HFFc6 (cell line): ENCODE measurements at regions not wholly inside any gene's neighbourhood (a gene's known extent, or its start where the extent isn't known, plus 50 kb on each side); places are given as distances from the start of the nearest gene placed in this dataset.

Experiments used
- DNase-seq: peaks from one replicate; pipeline ENCODE4 v3.0.0-alpha.2; 2018
- H3K27ac Mint-ChIP-seq: 2 replicates; pipeline ENCODE4 v1.8.0; 2020; ENCODE audit warnings: mild to moderate bottlenecking, mixed read lengths
- H3K27me3 Mint-ChIP-seq: 2 replicates; pipeline ENCODE4 v1.8.0; 2021; ENCODE audit warnings: mild to moderate bottlenecking, moderate library complexity, mixed read lengths; ENCODE audit not compliant: insufficient read depth
- H3K36me3 Mint-ChIP-seq: 2 replicates; pipeline ENCODE4 v1.8.0; 2021; ENCODE audit warnings: low read depth, mixed read lengths
- H3K4me1 Mint-ChIP-seq: 2 replicates; pipeline ENCODE4 v1.8.0; 2020; ENCODE audit warnings: low read depth, mixed read lengths
- H3K4me3 Mint-ChIP-seq: 2 replicates; pipeline ENCODE4 v1.8.0; 2020; ENCODE audit warnings: mild to moderate bottlenecking, moderate library complexity, mixed read lengths
- H3K9me3 Mint-ChIP-seq: 2 replicates; pipeline ENCODE4 v1.8.0; 2020; ENCODE audit warnings: mild to moderate bottlenecking, mixed read lengths
- CTCF ChIP-seq: fragments of 200-600 bp; sonication (generic); IDR thresholded peaks from 2 replicates; pipeline ENCODE4 v1.5.0; 2021; ENCODE audit warnings: antibody characterized with exemption, mild to moderate bottlenecking

- H3K36me3 Mint-ChIP-seq = peaks cover 18% of the 10 kb centered on the region
- no peak overlapping the region for H3K27ac Mint-ChIP-seq
- peaks cover 21% of the 10 kb centered on the region for H3K4me1 Mint-ChIP-seq
- no peak overlapping the region for H3K4me3 Mint-ChIP-seq
- peaks cover 2% of the 10 kb centered on the region; the same call in 1 of the 2 replicates for H3K27me3 Mint-ChIP-seq
- no peak for DNase-seq
- no peak for TF ChIP-seq CTCF
- peaks cover 18% of the 10 kb centered on the region for H3K9me3 Mint-ChIP-seq
Observed at GRCh38 chr11:130655300-130655699, 206.9 kb downstream of the ADAMTS15 start.

GRCh38 chr11:130666781-130667251 is 218.4 kb downstream of the ADAMTS15 start:
- no peak overlapping the region for H3K4me3 Mint-ChIP-seq
- no peaks in the 10 kb centered on the region; the same call in 1 of the 2 replicates for H3K27me3 Mint-ChIP-seq
- H3K4me1 Mint-ChIP-seq = peaks cover 12% of the 10 kb centered on the region
- H3K9me3 Mint-ChIP-seq = no peaks in the 10 kb centered on the region
- peak; percentile 47 for TF ChIP-seq CTCF
- no peak overlapping the region for H3K27ac Mint-ChIP-seq
- DNase-seq = no peak
- no peaks in the 10 kb centered on the region for H3K36me3 Mint-ChIP-seq

GRCh38 chr11:130668751-130669150 is 220.3 kb downstream of the ADAMTS15 start:
- Mint-ChIP-seq H3K36me3 (no peaks in the 10 kb centered on the region), H3K27me3 (no peaks in the 10 kb centered on the region; the same call in 1 of the 2 replicates), H3K27ac (no peak overlapping the region), H3K4me3 (no peak overlapping the region), H3K4me1 (peaks cover 31% of the 10 kb centered on the region), H3K9me3 (no peaks in the 10 kb centered on the region)
- DNase-seq = no peak
- TF ChIP-seq CTCF = no peak

- Mint-ChIP-seq H3K4me1 (peaks cover 45% of the 10 kb centered on the region), H3K27ac (no peak overlapping the region), H3K9me3 (no peaks in the 10 kb centered on the region), H3K27me3 (no peaks in the 10 kb centered on the region; the same call in 1 of the 2 replicates), H3K4me3 (no peak overlapping the region), H3K36me3 (no peaks in the 10 kb centered on the region)
- no peak for TF ChIP-seq CTCF
- no peak for DNase-seq
Observed at GRCh38 chr11:130670200-130670599, 221.8 kb downstream of the ADAMTS15 start.

- no peak for TF ChIP-seq CTCF
- Mint-ChIP-seq H3K4me3 (peak overlapping the region; percentile 30; the same call in 1 of the 2 replicates), H3K9me3 (no peaks in the 10 kb centered on the region), H3K36me3 (no peaks in the 10 kb centered on the region), H3K4me1 (peaks cover 57% of the 10 kb centered on the region), H3K27me3 (no peaks in the 10 kb centered on the region; the same call in 1 of the 2 replicates), H3K27ac (peak overlapping the region; percentile 89)
- DNase-seq = peak; percentile 94
Observed at GRCh38 chr11:130671801-130672700, 223.6 kb downstream of the ADAMTS15 start.
